HL-60 (cell line): ENCODE measurements at regions not wholly inside any gene's neighbourhood (a gene's known extent, or its start where the extent isn't known, plus 50 kb on each side); places are given as distances from the start of the nearest gene placed in this dataset.

Source experiments
- CTCF ChIP-seq: IDR thresholded peaks from one replicate; pipeline ENCODE4 v1.5.1; 2011; ENCODE audit warnings: low read length, control low read depth, inconsistent platforms; ENCODE audit not compliant: insufficient read depth
- GABPA ChIP-seq: IDR thresholded peaks from 2 replicates; pipeline ENCODE4 v1.6.1; 2012; ENCODE audit warnings: low read depth
- POLR2AphosphoS5 ChIP-seq: IDR thresholded peaks from 2 replicates; pipeline ENCODE4 v1.6.1; 2012; ENCODE audit warnings: low read depth
- SPI1 ChIP-seq: IDR thresholded peaks from 2 replicates; pipeline ENCODE4 v1.6.1; 2012; ENCODE audit warnings: low read depth, mild to moderate bottlenecking, borderline replicate concordance

- no peak for TF ChIP-seq CTCF
- TF ChIP-seq GABPA: no peak
- no peak for TF ChIP-seq SPI1
- TF ChIP-seq POLR2AphosphoS5: no peak
These were observed 481.4 kb downstream of the SUCLA2 start for GRCh38 chr13:47519626-47520025.
